CD14-positive monocyte (primary cell): ENCODE measurements at regions not wholly inside any gene's neighbourhood (a gene's known extent, or its start where the extent isn't known, plus 50 kb on each side); places are given as distances from the start of the nearest gene placed in this dataset. TPM values are rescaled to one million over a fixed set of nuclear protein-coding genes. Genes with fewer than 3 reads are reported as not detected.

ENCODE experiments used
- DNase-seq, 3 donors: peaks; one replicate each; pipeline ENCODE4 v3.0.0-alpha.2; 2011 to 2022
- H2AFZ ChIP-seq: 2 replicates; pipeline ENCODE4 v1.6.0; 2012; ENCODE audit warnings: mild to moderate bottlenecking, low read depth, low read length, inconsistent platforms; ENCODE audit not compliant: insufficient read depth, poor library complexity, severe bottlenecking
- H3K27ac ChIP-seq, 2 donors: 1 replicate in 1 of 2; 2 replicates in 1 of 2; pipeline ENCODE4 v1.5.1; 2012 to 2013; ENCODE audit warnings: low read length in 2 of 2, control low read depth in 1 of 2, inconsistent platforms in 1 of 2, low read depth in 1 of 2, mild to moderate bottlenecking in 1 of 2
- H3K27me3 ChIP-seq, 2 donors: one replicate each; pipeline versions ENCODE4 v1.6.0 to v1.6.1; 2011 to 2013; ENCODE audit warnings: low read length in 2 of 2; ENCODE audit not compliant: control insufficient read depth in 2 of 2, insufficient read depth in 2 of 2
- H3K36me3 ChIP-seq, 2 donors: replicated peaks in 1 of 2; 1 replicate in 1 of 2; 2 replicates in 1 of 2; pipeline versions ENCODE4 v1.5.1 to v1.6.1; 2012 to 2013; ENCODE audit warnings: low read length in 2 of 2, control low read depth in 1 of 2, inconsistent platforms in 1 of 2, mild to moderate bottlenecking in 1 of 2; ENCODE audit not compliant: insufficient read depth in 2 of 2, control insufficient read depth in 1 of 2
- H3K4me1 ChIP-seq, 2 donors: 1 replicate in 1 of 2; 2 replicates in 1 of 2; pipeline versions ENCODE4 v1.5.1 to v1.6.1; 2012 to 2013; ENCODE audit warnings: low read length in 2 of 2, control low read depth in 1 of 2, inconsistent platforms in 1 of 2, mild to moderate bottlenecking in 1 of 2, moderate library complexity in 1 of 2; ENCODE audit not compliant: insufficient read depth in 2 of 2, control insufficient read depth in 1 of 2
- H3K4me2 ChIP-seq: replicated peaks from 2 replicates; pipeline ENCODE3; 2012; ENCODE audit warnings: low read length, moderate library complexity, mild to moderate bottlenecking; ENCODE audit not compliant: poor library complexity, severe bottlenecking; ENCODE audit errors: extremely low read depth
- H3K4me3 ChIP-seq, 3 experiments: fragments of 200-600 bp in 1 of 3; sonication (generic) in 1 of 3; replicated peaks in 1 of 3; 1 replicate in 2 of 3; 2 replicates in 1 of 3; pipeline ENCODE4 v1.5.1; 2011 to 2013; ENCODE audit warnings: low read length in 3 of 3, mild to moderate bottlenecking in 3 of 3, control low read depth in 2 of 3, low read depth in 2 of 3, inconsistent platforms in 1 of 3, moderate library complexity in 1 of 3
- H3K79me2 ChIP-seq: 2 replicates; pipeline ENCODE4 v1.6.0; 2012; ENCODE audit warnings: mild to moderate bottlenecking, control low read depth, inconsistent platforms, low read length, moderate library complexity; ENCODE audit not compliant: insufficient read depth
- H3K9ac ChIP-seq: 2 replicates; pipeline ENCODE4 v1.6.0; 2017; ENCODE audit warnings: low read length, mild to moderate bottlenecking; ENCODE audit not compliant: insufficient read depth, poor library complexity, severe bottlenecking
- H3K9me3 ChIP-seq, 2 donors: replicated peaks in 1 of 2; 1 replicate in 1 of 2; 2 replicates in 1 of 2; pipeline versions ENCODE4 v1.5.1 to v1.6.1; 2012 to 2013; ENCODE audit warnings: low read length in 2 of 2, control low read depth in 1 of 2; ENCODE audit not compliant: control insufficient read depth in 1 of 2, insufficient read depth in 1 of 2
- H4K20me1 ChIP-seq: 2 replicates; pipeline ENCODE4 v1.6.0; 2012; ENCODE audit warnings: mild to moderate bottlenecking, low read length, control low read depth, moderate library complexity; ENCODE audit not compliant: insufficient read depth
- H3K27ac Mint-ChIP-seq, 7 donors: one replicate each; pipeline ENCODE4 v1.8.0; 2020; ENCODE audit warnings: mild to moderate bottlenecking in 7 of 7, mixed read lengths in 7 of 7, moderate library complexity in 6 of 7, inconsistent platforms in 2 of 7
- H3K27me3 Mint-ChIP-seq, 3 donors: one replicate each; pipeline ENCODE4 v1.8.0; 2021 to 2022; ENCODE audit warnings: low read depth in 3 of 3, mild to moderate bottlenecking in 3 of 3, mixed read lengths in 3 of 3, moderate library complexity in 3 of 3, inconsistent platforms in 1 of 3
- H3K36me3 Mint-ChIP-seq, 2 donors: one replicate each; pipeline ENCODE4 v1.8.0; 2020; ENCODE audit warnings: mixed read lengths in 2 of 2, inconsistent platforms in 1 of 2, mild to moderate bottlenecking in 1 of 2
- H3K4me1 Mint-ChIP-seq: one replicate; pipeline ENCODE4 v1.8.0; 2020; ENCODE audit warnings: mild to moderate bottlenecking, mixed read lengths
- H3K4me3 Mint-ChIP-seq, 2 donors: one replicate each; pipeline ENCODE4 v1.8.0; 2020; ENCODE audit warnings: mild to moderate bottlenecking in 2 of 2, mixed read lengths in 2 of 2, moderate library complexity in 1 of 2
- H3K9me3 Mint-ChIP-seq, 7 donors: one replicate each; pipeline ENCODE4 v1.8.0; 2020 to 2022; ENCODE audit warnings: mixed read lengths in 7 of 7, mild to moderate bottlenecking in 6 of 7, moderate library complexity in 6 of 7, inconsistent platforms in 2 of 7
- WGBS: methylation state at CpG from one replicate; pipeline ENCODE4 v1.1.5; 2013; ENCODE audit warnings: missing lambda C conversion rate; ENCODE audit not compliant: insufficient coverage; 5-methylcytosine and 5-hydroxymethylcytosine counted together
- intact Hi-C, 2 donors: fragments of 100-400 bp; cut with micrococcal nuclease; formaldehyde crosslinking; loops; one replicate each; pipeline versions ENCODE4 v1.15.0 to v1.15.1; 2023
- small RNA-seq: library from RNA; depleted of rRNA; stranded (forward); fragments of <200 nt; gene quantifications from one replicate; pipeline ENCODE3, GENCODE V24; 2012; ENCODE audit warnings: low read depth; ENCODE audit not compliant: insufficient read length
- TF ChIP-seq, protein P1 (sequence below): fragments of 200-600 bp; IDR thresholded peaks from one replicate; pipeline ENCODE4 v1.8.0; 2022; ENCODE audit warnings: antibody characterized with exemption, mild to moderate bottlenecking

DNA sequence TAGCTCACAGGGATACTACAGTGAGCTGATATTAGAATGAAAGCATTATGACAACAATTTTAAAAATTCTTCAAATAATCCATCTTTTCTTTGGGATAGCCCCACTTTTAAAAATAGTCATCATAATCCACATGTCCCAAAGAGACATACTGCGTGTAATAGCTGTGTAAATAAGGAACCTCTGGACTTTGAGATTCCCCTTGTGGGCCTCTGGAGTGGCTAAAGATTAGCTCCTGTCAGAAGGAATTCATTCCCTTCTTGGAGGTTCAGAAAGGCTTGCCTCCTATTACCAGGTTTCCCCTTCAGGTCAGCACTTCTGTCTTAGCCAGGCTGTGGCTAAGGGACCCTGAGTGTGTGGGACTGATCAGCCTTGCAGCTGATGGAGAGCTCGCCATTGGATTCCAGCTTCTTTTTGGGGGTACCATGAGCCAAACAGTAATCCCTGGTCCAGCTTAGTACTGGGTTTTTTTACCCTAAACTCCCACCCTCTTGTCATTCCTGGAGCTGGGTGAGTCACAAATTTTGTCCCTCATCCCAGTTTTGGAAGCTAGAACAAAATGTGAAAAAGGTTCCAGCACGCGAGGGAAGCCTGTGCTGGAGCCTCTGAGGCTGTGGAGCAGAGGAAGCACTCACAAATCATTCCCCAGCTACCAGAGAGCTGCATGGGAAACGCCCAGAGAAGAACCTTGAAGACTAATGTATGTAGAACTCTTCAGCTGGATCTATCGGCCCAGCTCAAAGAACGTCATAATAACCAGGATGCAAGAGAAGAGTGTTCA, 96.7 kb downstream of the RNASEH2B start:
- intact Hi-C loops: no loop called here
- Mint-ChIP-seq H3K4me3 (no peak overlapping the region), H3K36me3 (no peaks in the 10 kb centered on the region), H3K27me3 (peaks cover 2 to 6% (median 5%) of the 10 kb centered on the region in 3 donors), H3K9me3 (no peaks in the 10 kb centered on the region), H3K27ac (no peak overlapping the region), H3K4me1 (peaks cover 13% of the 10 kb centered on the region)
- Histone ChIP-seq H4K20me1 (no peaks in the 10 kb centered on the region), H3K4me3 (no peak overlapping the region), H3K36me3 (no peaks in the 10 kb centered on the region), H3K4me1 (peaks cover 5 to 11% of the 10 kb centered on the region in 2 donors), H3K27ac (no peak overlapping the region), H3K9me3 (no peaks in the 10 kb centered on the region), H2AFZ (no peak overlapping the region), H3K79me2 (no peaks in the 10 kb centered on the region), H3K27me3 (no peaks in the 10 kb centered on the region), H3K4me2 (no peak overlapping the region), H3K9ac (no peak overlapping the region)
- WGBS: 100% methylated on average over 4 of the region's 7 CpGs
- DNase-seq: no peak
- TF ChIP-seq, protein P1, sequence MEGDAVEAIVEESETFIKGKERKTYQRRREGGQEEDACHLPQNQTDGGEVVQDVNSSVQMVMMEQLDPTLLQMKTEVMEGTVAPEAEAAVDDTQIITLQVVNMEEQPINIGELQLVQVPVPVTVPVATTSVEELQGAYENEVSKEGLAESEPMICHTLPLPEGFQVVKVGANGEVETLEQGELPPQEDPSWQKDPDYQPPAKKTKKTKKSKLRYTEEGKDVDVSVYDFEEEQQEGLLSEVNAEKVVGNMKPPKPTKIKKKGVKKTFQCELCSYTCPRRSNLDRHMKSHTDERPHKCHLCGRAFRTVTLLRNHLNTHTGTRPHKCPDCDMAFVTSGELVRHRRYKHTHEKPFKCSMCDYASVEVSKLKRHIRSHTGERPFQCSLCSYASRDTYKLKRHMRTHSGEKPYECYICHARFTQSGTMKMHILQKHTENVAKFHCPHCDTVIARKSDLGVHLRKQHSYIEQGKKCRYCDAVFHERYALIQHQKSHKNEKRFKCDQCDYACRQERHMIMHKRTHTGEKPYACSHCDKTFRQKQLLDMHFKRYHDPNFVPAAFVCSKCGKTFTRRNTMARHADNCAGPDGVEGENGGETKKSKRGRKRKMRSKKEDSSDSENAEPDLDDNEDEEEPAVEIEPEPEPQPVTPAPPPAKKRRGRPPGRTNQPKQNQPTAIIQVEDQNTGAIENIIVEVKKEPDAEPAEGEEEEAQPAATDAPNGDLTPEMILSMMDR: no peak

Small RNAs in the stretch of these regions (small RNA-seq; reads per million reads assigned to genes)
- gene RNA5SP29: not detected
